Stimulated activated CD8-positive, alpha-beta memory T cell treated with anti-CD3 and anti-CD28 coated beads, Interleukin-7, amount 100 ng/mL, for 48 hours (primary cell): ENCODE measurements at regions not wholly inside any gene's neighbourhood (a gene's known extent, or its start where the extent isn't known, plus 50 kb on each side); places are given as distances from the start of the nearest gene placed in this dataset.

ENCODE experiments used
- DNase-seq, 2 donors: peaks; one replicate each; pipeline ENCODE4 v3.0.0-alpha.2; 2020; ENCODE audit warnings: low read depth in 1 of 2; ENCODE audit errors: extremely low read depth in 1 of 2

- no peak for DNase-seq
Observed at GRCh38 chr4:180798036-180798577, 1445.1 kb upstream of the TENM3 start.

- DNase-seq: no peak
Observed at GRCh38 chr4:180799798-180800197, 1443.4 kb upstream of the TENM3 start.

- no peak for DNase-seq
Observed at GRCh38 chr4:180805101-180805500, 1438.1 kb upstream of the TENM3 start.

GRCh38 chr4:180808862-180809261 is 1434.3 kb upstream of the TENM3 start:
- DNase-seq: no peak

- DNase-seq: no peak
Observed at GRCh38 chr4:180809439-180809838, 1433.8 kb upstream of the TENM3 start.

- DNase-seq: no peak
Observed at GRCh38 chr4:180810581-180810980, 1432.6 kb upstream of the TENM3 start.

GRCh38 chr4:180811556-180811955 is 1431.6 kb upstream of the TENM3 start:
- DNase-seq: no peak

GRCh38 chr4:180812783-180813182 is 1430.4 kb upstream of the TENM3 start:
- DNase-seq: no peak

- no peak for DNase-seq
Observed at GRCh38 chr4:180814875-180815417, 1428.3 kb upstream of the TENM3 start.

GRCh38 chr4:180817529-180817928 is 1425.7 kb upstream of the TENM3 start:
- no peak for DNase-seq

GRCh38 chr4:180823108-180823507 is 1420.1 kb upstream of the TENM3 start:
- no peak for DNase-seq

GRCh38 chr4:180827232-180828009 is 1415.8 kb upstream of the TENM3 start:
- DNase-seq: no peak

- DNase-seq: no peak
Observed at GRCh38 chr4:180828455-180829018, 1414.7 kb upstream of the TENM3 start.

- no peak for DNase-seq
Observed at GRCh38 chr4:180832073-180832472, 1411.1 kb upstream of the TENM3 start.

GRCh38 chr4:180840142-180840541 is 1403.1 kb upstream of the TENM3 start:
- DNase-seq: no peak

- DNase-seq: no peak
Observed at GRCh38 chr4:180850318-180850940, 1392.8 kb upstream of the TENM3 start.

- no peak for DNase-seq
Observed at GRCh38 chr4:180852738-180853137, 1390.5 kb upstream of the TENM3 start.

- no peak for DNase-seq
Observed at GRCh38 chr4:180855184-180855583, 1388.0 kb upstream of the TENM3 start.

GRCh38 chr4:180860089-180860720 is 1383.0 kb upstream of the TENM3 start:
- no peak for DNase-seq

GRCh38 chr4:180861651-180862050 is 1381.6 kb upstream of the TENM3 start:
- no peak for DNase-seq
